ENCODE measurements at regions not wholly inside any gene's neighbourhood (a gene's known extent, or its start where the extent isn't known, plus 50 kb on each side); places are given as distances from the start of the nearest gene placed in this dataset.

DNA sequence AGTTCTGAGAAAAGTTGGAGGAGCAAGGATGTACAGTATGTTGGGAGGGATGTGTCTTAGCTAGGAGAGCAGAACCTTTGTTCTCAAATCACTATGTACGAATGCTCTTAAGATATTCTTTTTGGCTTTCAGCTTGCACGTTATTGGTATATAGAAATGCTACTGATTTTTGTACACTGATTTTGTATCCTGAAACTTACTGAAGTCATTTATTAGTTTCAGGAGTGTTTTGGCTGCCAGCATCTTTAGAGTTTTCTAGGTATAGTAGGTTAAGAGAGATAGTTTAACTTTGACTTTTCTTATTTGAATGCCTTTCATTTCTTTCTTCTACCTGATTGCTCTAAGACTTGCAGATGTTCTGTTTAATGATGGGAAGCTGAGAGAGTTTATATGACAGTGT, 442.8 kb upstream of the FBXO33 start:
- Mint-ChIP-seq H3K36me3 (ENCODE audit: insufficient read depth) (no peaks in the 10 kb centered on the region), H3K27ac (no peak overlapping the region), H3K27me3 (no peaks in the 10 kb centered on the region), H3K9me3 (ENCODE audit: low read depth) (peaks cover 3% of the 10 kb centered on the region), H3K4me1 (ENCODE audit: low read depth) (peaks cover 16% of the 10 kb centered on the region), H3K4me3 (ENCODE audit: low read depth) (no peak overlapping the region)
- DNase-seq (ENCODE audit: low spot score, unreplicated experiment), result no peak
- TF ChIP-seq, protein P1, sequence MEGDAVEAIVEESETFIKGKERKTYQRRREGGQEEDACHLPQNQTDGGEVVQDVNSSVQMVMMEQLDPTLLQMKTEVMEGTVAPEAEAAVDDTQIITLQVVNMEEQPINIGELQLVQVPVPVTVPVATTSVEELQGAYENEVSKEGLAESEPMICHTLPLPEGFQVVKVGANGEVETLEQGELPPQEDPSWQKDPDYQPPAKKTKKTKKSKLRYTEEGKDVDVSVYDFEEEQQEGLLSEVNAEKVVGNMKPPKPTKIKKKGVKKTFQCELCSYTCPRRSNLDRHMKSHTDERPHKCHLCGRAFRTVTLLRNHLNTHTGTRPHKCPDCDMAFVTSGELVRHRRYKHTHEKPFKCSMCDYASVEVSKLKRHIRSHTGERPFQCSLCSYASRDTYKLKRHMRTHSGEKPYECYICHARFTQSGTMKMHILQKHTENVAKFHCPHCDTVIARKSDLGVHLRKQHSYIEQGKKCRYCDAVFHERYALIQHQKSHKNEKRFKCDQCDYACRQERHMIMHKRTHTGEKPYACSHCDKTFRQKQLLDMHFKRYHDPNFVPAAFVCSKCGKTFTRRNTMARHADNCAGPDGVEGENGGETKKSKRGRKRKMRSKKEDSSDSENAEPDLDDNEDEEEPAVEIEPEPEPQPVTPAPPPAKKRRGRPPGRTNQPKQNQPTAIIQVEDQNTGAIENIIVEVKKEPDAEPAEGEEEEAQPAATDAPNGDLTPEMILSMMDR (IDR thresholded peaks at IDR 0.05; ENCODE audit: unreplicated experiment), result no peak

DNA sequence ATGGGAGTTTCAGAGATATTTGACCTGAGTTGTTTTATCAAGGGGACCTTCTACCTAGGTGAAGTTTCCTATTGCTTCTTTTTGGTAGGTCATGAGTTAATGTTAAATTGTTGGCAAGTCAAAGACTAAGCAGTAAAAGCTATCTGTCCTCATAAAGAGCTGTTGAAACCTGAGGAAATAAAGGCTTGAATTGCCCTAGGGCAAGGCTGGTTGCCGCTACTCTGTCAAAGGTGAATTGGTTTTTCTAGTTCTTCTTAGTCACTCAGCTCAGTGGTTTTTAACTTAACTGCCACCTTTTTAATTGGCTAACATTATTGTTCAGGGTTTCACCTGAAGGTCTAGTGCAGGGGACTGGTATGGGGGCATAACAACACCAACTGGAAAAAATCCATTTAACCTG, 441.6 kb upstream of the FBXO33 start:
- no peak for DNase-seq (ENCODE audit: low spot score, unreplicated experiment)
- Mint-ChIP-seq H3K4me3 (ENCODE audit: low read depth) (no peak overlapping the region), H3K36me3 (ENCODE audit: insufficient read depth) (no peaks in the 10 kb centered on the region), H3K9me3 (ENCODE audit: low read depth) (peaks cover 3% of the 10 kb centered on the region), H3K27me3 (no peaks in the 10 kb centered on the region), H3K4me1 (ENCODE audit: low read depth) (peaks cover 16% of the 10 kb centered on the region), H3K27ac (no peak overlapping the region)
- TF ChIP-seq, protein P1 (IDR thresholded peaks at IDR 0.05; ENCODE audit: unreplicated experiment), result no peak

DNA sequence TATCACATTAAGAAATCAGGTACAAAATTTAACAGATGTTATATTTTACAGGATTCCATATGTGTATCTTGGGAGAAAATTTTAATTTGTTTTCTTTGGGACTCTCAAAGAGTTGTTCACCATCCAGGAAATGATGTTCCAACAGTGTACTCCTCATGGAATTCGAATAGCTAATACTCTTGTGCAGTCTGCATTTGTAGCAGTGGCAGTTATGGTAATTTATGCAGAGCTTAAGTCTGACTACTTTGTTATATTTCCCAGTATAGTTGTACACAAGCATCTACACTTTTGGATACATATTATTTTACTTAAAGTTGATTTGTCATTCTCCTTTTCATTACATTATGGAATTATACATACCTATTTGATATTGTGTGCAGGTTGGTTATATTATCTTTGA, 436.7 kb upstream of the FBXO33 start:
- Mint-ChIP-seq H3K4me1 (ENCODE audit: low read depth) (peaks cover 12% of the 10 kb centered on the region), H3K4me3 (ENCODE audit: low read depth) (no peak overlapping the region), H3K27ac (no peak overlapping the region), H3K27me3 (no peaks in the 10 kb centered on the region), H3K36me3 (ENCODE audit: insufficient read depth) (no peaks in the 10 kb centered on the region), H3K9me3 (ENCODE audit: low read depth) (peaks cover 3% of the 10 kb centered on the region)
- DNase-seq (ENCODE audit: low spot score, unreplicated experiment), result no peak
- TF ChIP-seq, protein P1 (IDR thresholded peaks at IDR 0.05; ENCODE audit: unreplicated experiment), result no peak

DNA sequence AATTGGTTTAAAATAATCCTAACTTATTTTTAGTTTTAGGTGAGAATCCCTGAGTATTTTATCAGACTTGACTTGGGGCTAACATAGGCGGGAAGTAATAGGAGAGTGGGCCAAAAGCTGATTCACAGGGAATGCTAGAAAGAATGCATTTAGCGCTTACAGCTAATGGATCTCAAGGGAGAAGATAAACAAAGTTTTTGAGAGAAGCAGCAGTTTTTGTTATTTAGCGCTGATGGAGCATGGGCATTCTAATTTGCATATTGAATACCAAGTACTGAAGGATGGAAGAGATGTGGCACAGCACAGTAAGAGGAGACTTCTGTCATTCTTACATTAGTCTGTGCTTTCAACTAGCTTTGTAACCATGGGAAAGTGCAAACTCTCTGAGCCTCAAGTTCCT, 436.0 kb upstream of the FBXO33 start:
- TF ChIP-seq, protein P1 (IDR thresholded peaks at IDR 0.05; ENCODE audit: unreplicated experiment), result no peak
- Mint-ChIP-seq H3K27me3 (no peaks in the 10 kb centered on the region), H3K4me3 (ENCODE audit: low read depth) (no peak overlapping the region), H3K9me3 (ENCODE audit: low read depth) (peaks cover 3% of the 10 kb centered on the region), H3K27ac (no peak overlapping the region), H3K4me1 (ENCODE audit: low read depth) (peaks cover 7% of the 10 kb centered on the region), H3K36me3 (ENCODE audit: insufficient read depth) (no peaks in the 10 kb centered on the region)
- DNase-seq (ENCODE audit: low spot score, unreplicated experiment), result no peak

DNA sequence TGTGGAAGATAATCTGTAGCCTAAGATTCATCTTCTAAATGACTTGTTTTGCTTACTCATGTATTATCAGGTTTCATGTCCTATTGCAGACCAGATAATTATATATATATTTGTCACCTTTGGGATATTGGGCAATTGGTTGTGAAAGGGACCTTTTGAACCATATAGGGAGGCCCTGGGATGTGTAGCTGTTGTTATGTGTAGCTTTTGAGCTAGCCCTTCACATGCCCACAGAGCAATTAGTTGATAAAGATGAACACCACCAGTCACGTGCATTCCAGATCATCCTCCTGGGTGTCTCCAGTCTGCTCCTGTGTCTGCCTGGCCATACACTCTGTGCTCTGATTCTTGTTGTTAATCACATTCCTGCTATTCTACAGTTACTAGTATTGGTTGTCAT, 431.2 kb upstream of the FBXO33 start:
- Mint-ChIP-seq H3K27ac (no peak overlapping the region), H3K27me3 (no peaks in the 10 kb centered on the region), H3K4me1 (ENCODE audit: low read depth) (peaks cover 16% of the 10 kb centered on the region), H3K36me3 (ENCODE audit: insufficient read depth) (no peaks in the 10 kb centered on the region), H3K4me3 (ENCODE audit: low read depth) (no peak overlapping the region), H3K9me3 (ENCODE audit: low read depth) (no peaks in the 10 kb centered on the region)
- TF ChIP-seq, protein P1 (IDR thresholded peaks at IDR 0.05; ENCODE audit: unreplicated experiment), result no peak
- no peak for DNase-seq (ENCODE audit: low spot score, unreplicated experiment)

Measured in progenitor cell of endocrine pancreas (in vitro differentiated cells).